LNCaP clone FGC (cell line): ENCODE measurements at regions not wholly inside any gene's neighbourhood (a gene's known extent, or its start where the extent isn't known, plus 50 kb on each side); places are given as distances from the start of the nearest gene placed in this dataset.

Experiments used
- DNase-seq: peaks from one replicate; pipeline ENCODE4 v3.0.0-alpha.2; 2011; ENCODE audit warnings: low read depth
- H3K4me3 ChIP-seq: 2 replicates; pipeline ENCODE4 v1.5.1; 2011; ENCODE audit warnings: mild to moderate bottlenecking, low read depth, low read length, control low read depth
- CTCF ChIP-seq: IDR thresholded peaks from 2 replicates; pipeline ENCODE4 v1.5.1; 2012; ENCODE audit warnings: mild to moderate bottlenecking; ENCODE audit not compliant: control insufficient read depth, insufficient read depth; ENCODE audit errors: extremely low read depth

- DNase-seq: no peak
- 0 out of 2 replicates have a peak, but pooled peaks have one; percentile 7 for TF ChIP-seq CTCF
- H3K4me3 ChIP-seq: no peak overlapping the region
Observed at GRCh38 chr9:108196332-108197007, 659.3 kb downstream of the ACTL7B start.

- H3K4me3 ChIP-seq: no peak overlapping the region
- TF ChIP-seq CTCF: no peak
- peak; percentile 46 for DNase-seq
Observed at GRCh38 chr9:108194154-108194553, 661.6 kb downstream of the ACTL7B start.

GRCh38 chr9:108193026-108193710 lies 662.6 kb downstream of the ACTL7B start:
- TF ChIP-seq CTCF: no peak
- no peak overlapping the region for H3K4me3 ChIP-seq
- no peak for DNase-seq

GRCh38 chr9:108191065-108191464 lies 664.7 kb downstream of the ACTL7B start:
- no peak for TF ChIP-seq CTCF
- no peak for DNase-seq
- no peak overlapping the region for H3K4me3 ChIP-seq

GRCh38 chr9:108188976-108189375 lies 666.8 kb downstream of the ACTL7B start:
- no peak for TF ChIP-seq CTCF
- DNase-seq: no peak
- no peak overlapping the region for H3K4me3 ChIP-seq

GRCh38 chr9:108188482-108188881 lies 667.3 kb downstream of the ACTL7B start:
- TF ChIP-seq CTCF: no peak
- DNase-seq: no peak
- no peak overlapping the region for H3K4me3 ChIP-seq
